Keratinocyte (primary cell): ENCODE measurements at regions not wholly inside any gene's neighbourhood (a gene's known extent, or its start where the extent isn't known, plus 50 kb on each side); places are given as distances from the start of the nearest gene placed in this dataset.

Experiments
- DNase-seq: peaks from one replicate; pipeline ENCODE4 v3.0.0-alpha.2; 2011; ENCODE audit warnings: low read depth, missing footprints, low spot score
- FAIRE-seq: peaks from 2 replicates; lab custom pipeline; 2011; peaks lifted over from hg19 to GRCh38; lab: Jason Lieb, UNC
- H2AFZ ChIP-seq: 2 replicates; pipeline ENCODE4 v1.6.0; 2012; ENCODE audit warnings: low read length, control low read depth, inconsistent platforms; ENCODE audit not compliant: control insufficient read depth
- H3K27ac ChIP-seq: 2 replicates; pipeline ENCODE4 v1.5.1; 2011; ENCODE audit warnings: low read length; ENCODE audit not compliant: control insufficient read depth, insufficient read depth
- H3K27me3 ChIP-seq: 3 replicates; pipeline ENCODE4 v1.6.0; 2011; ENCODE audit warnings: low read length; ENCODE audit not compliant: control insufficient read depth, insufficient read depth; ENCODE audit errors: extremely low read depth
- H3K36me3 ChIP-seq, 2 experiments: 2 replicates in 1 of 2; 3 replicates in 1 of 2; pipeline ENCODE4 v1.5.1; 2011; ENCODE audit warnings: low read length in 2 of 2, mild to moderate bottlenecking in 1 of 2; ENCODE audit not compliant: control insufficient read depth in 2 of 2, insufficient read depth in 2 of 2; ENCODE audit errors: extremely low read depth in 1 of 2
- H3K4me1 ChIP-seq: 3 replicates; pipeline ENCODE4 v1.5.1; 2011; ENCODE audit warnings: low read length; ENCODE audit not compliant: control insufficient read depth, insufficient read depth; ENCODE audit errors: extremely low read depth
- H3K4me2 ChIP-seq: 3 replicates; pipeline ENCODE4 v1.6.0; 2011; ENCODE audit warnings: low read depth, low read length; ENCODE audit not compliant: control insufficient read depth, insufficient read depth; ENCODE audit errors: extremely low read depth
- H3K4me3 ChIP-seq, 3 experiments: fragments of 200-600 bp in 1 of 3; sonication (generic) in 1 of 3; 2 replicates in 2 of 3; 3 replicates in 1 of 3; pipeline ENCODE4 v1.5.1; 2011 to 2016; ENCODE audit warnings: low read length in 3 of 3, mild to moderate bottlenecking in 3 of 3, control low read depth in 2 of 3, inconsistent platforms in 1 of 3, low read depth in 1 of 3, mixed read lengths in 1 of 3, mixed run types in 1 of 3, moderate library complexity in 1 of 3; ENCODE audit not compliant: control insufficient read depth in 2 of 3, insufficient read depth in 2 of 3; ENCODE audit errors: extremely low read depth in 1 of 3
- H3K79me2 ChIP-seq: 2 replicates; pipeline ENCODE4 v1.6.0; 2012; ENCODE audit warnings: low read length; ENCODE audit not compliant: control insufficient read depth, insufficient read depth
- H3K9ac ChIP-seq: 3 replicates; pipeline ENCODE4 v1.6.0; 2011; ENCODE audit warnings: low read length; ENCODE audit not compliant: control insufficient read depth, insufficient read depth; ENCODE audit errors: extremely low read depth
- H3K9me1 ChIP-seq: 3 replicates; pipeline ENCODE4 v1.6.0; 2011; ENCODE audit warnings: low read length; ENCODE audit not compliant: control insufficient read depth, insufficient read depth; ENCODE audit errors: extremely low read depth
- H3K9me3 ChIP-seq: 2 replicates; pipeline ENCODE4 v1.5.1; 2012; ENCODE audit warnings: low read depth, low read length; ENCODE audit not compliant: control insufficient read depth
- H4K20me1 ChIP-seq: 3 replicates; pipeline ENCODE4 v1.6.0; 2011; ENCODE audit warnings: low read length; ENCODE audit not compliant: control insufficient read depth, insufficient read depth; ENCODE audit errors: extremely low read depth
- EZH2 ChIP-seq: IDR thresholded peaks from one replicate; pipeline ENCODE4 v1.6.1; 2012; ENCODE audit warnings: inconsistent platforms, mild to moderate bottlenecking, low read length, moderate library complexity
- dilution Hi-C: fragments of 300-500 bp; cut with MboI; formaldehyde crosslinking; loops from one replicate; pipeline ENCODE4 v1.7.0; 2020; ENCODE audit warnings: low sequenced_read_pairs; ENCODE audit not compliant: extremely low pct_ligation_motif_present
- TF ChIP-seq, protein P1 (sequence below), 3 experiments: IDR thresholded peaks in 1 of 3; conservative IDR thresholded peaks in 1 of 3; optimal IDR thresholded peaks in 1 of 3; 2 replicates in 2 of 3; 3 replicates in 1 of 3; pipeline versions ENCODE3 to v1.5.1; 2011; ENCODE audit warnings: low read length in 3 of 3, mild to moderate bottlenecking in 3 of 3, moderate library complexity in 2 of 3, control low read depth in 1 of 3, inconsistent platforms in 1 of 3; ENCODE audit not compliant: insufficient read depth in 2 of 3; ENCODE audit errors: extremely low read depth in 1 of 3

DNA sequence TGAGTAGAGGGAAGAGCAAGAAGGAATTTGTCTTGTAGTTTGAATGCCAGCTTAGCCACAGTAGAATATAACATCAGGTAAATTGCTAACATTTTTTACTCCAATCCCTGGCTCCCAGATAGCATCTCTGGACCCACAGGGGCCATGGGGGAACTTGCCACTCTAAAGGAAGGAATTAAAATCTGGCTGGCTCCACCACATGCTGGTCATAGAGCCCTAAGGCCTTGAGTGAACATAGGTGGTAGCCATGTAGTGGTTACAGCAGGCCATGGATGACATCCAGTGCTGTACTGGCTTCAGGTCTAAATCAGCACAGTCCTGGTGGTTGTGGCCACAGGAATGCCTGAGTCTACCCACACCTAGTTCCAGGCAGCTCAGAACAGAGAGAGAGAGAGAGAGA is 109.9 kb upstream of the RGMB start:
- no peak overlapping the region for H2AFZ ChIP-seq
- H3K36me3 ChIP-seq = no peaks in the 10 kb centered on the region
- no peaks in the 10 kb centered on the region for H4K20me1 ChIP-seq
- H3K79me2 ChIP-seq = no peaks in the 10 kb centered on the region
- dilution Hi-C loops = no loop called here
- H3K9me1 ChIP-seq = no peaks in the 10 kb centered on the region
- peaks cover 1% of the 10 kb centered on the region for H3K27me3 ChIP-seq
- H3K9me3 ChIP-seq = peaks cover 9% of the 10 kb centered on the region
- H3K27ac ChIP-seq = no peak overlapping the region
- H3K4me3 ChIP-seq = no peak overlapping the region
- DNase-seq = no peak
- no peak overlapping the region for H3K4me2 ChIP-seq
- TF ChIP-seq, protein P1, sequence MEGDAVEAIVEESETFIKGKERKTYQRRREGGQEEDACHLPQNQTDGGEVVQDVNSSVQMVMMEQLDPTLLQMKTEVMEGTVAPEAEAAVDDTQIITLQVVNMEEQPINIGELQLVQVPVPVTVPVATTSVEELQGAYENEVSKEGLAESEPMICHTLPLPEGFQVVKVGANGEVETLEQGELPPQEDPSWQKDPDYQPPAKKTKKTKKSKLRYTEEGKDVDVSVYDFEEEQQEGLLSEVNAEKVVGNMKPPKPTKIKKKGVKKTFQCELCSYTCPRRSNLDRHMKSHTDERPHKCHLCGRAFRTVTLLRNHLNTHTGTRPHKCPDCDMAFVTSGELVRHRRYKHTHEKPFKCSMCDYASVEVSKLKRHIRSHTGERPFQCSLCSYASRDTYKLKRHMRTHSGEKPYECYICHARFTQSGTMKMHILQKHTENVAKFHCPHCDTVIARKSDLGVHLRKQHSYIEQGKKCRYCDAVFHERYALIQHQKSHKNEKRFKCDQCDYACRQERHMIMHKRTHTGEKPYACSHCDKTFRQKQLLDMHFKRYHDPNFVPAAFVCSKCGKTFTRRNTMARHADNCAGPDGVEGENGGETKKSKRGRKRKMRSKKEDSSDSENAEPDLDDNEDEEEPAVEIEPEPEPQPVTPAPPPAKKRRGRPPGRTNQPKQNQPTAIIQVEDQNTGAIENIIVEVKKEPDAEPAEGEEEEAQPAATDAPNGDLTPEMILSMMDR (optimal IDR thresholded peaks at IDR 0.05 in 1 of 3, IDR thresholded peaks at IDR 0.05 in 1 of 3, conservative IDR thresholded peaks at IDR 0.05 in 1 of 3; ENCODE audit: extremely low read depth in 1 of 3, insufficient read depth in 2 of 3, low read length in 3 of 3) = no peak
- TF ChIP-seq EZH2 = no peak
- H3K4me1 ChIP-seq = no peaks in the 10 kb centered on the region
- no peak for FAIRE-seq
- no peak overlapping the region for H3K9ac ChIP-seq

DNA sequence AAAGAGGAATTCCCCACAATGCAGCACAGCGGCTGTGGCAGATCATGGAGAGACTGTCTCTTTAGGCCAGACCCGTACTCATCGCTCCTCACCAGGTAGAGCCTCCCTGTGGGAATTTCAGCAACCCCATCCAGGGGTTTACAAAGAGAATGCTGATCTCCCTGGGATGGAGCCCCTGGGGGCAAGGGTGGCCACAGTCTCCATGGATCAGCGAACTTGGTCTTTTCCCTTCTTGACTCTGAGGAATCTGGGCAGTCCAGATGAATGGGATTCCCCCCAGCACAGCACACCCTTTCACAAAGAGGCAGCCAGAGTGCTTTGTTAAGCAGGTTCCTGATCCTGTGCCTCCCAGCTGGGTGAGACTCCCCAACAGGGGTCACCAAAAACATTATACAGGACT is 108.7 kb upstream of the RGMB start:
- Histone ChIP-seq H3K4me1 (no peaks in the 10 kb centered on the region), H3K4me2 (no peak overlapping the region), H3K9ac (no peak overlapping the region), H2AFZ (no peak overlapping the region), H3K79me2 (no peaks in the 10 kb centered on the region), H4K20me1 (no peaks in the 10 kb centered on the region), H3K9me1 (no peaks in the 10 kb centered on the region), H3K9me3 (peaks cover 9% of the 10 kb centered on the region), H3K36me3 (no peaks in the 10 kb centered on the region), H3K4me3 (no peak overlapping the region), H3K27ac (no peak overlapping the region), H3K27me3 (peaks cover 4% of the 10 kb centered on the region)
- dilution Hi-C loops = no loop called here
- TF ChIP-seq EZH2 = no peak
- TF ChIP-seq, protein P1 (optimal IDR thresholded peaks at IDR 0.05 in 1 of 3, IDR thresholded peaks at IDR 0.05 in 1 of 3, conservative IDR thresholded peaks at IDR 0.05 in 1 of 3; ENCODE audit: extremely low read depth in 1 of 3, insufficient read depth in 2 of 3, low read length in 3 of 3) = no peak
- DNase-seq = no peak
- no peak for FAIRE-seq
